ENCODE measurements at regions not wholly inside any gene's neighbourhood (a gene's known extent, or its start where the extent isn't known, plus 50 kb on each side); places are given as distances from the start of the nearest gene placed in this dataset.

GRCh38 chr12:13487326-13487725 is 290.8 kb downstream of the EMP1 start:
- DNase-seq, result no peak

- DNase-seq, result no peak
Measured at GRCh38 chr12:13486794-13487193, 290.3 kb downstream of the EMP1 start.

GRCh38 chr12:13478650-13479181 is 282.2 kb downstream of the EMP1 start:
- DNase-seq, result no peak

GRCh38 chr12:13474381-13474780 is 277.9 kb downstream of the EMP1 start:
- no peak for DNase-seq

GRCh38 chr12:13472690-13473089 is 276.2 kb downstream of the EMP1 start:
- DNase-seq, result no peak

GRCh38 chr12:13471471-13471870 is 274.9 kb downstream of the EMP1 start:
- no peak for DNase-seq

GRCh38 chr12:13465635-13466034 is 269.1 kb downstream of the EMP1 start:
- no peak for DNase-seq

- no peak for DNase-seq
Measured at GRCh38 chr12:13463189-13463588, 266.7 kb downstream of the EMP1 start.

GRCh38 chr12:13462450-13462849 is 265.9 kb downstream of the EMP1 start:
- no peak for DNase-seq

GRCh38 chr12:13455778-13456144 is 259.2 kb downstream of the EMP1 start:
- DNase-seq, result no peak

- DNase-seq, result no peak
Measured at GRCh38 chr12:13454991-13455777, 258.7 kb downstream of the EMP1 start.

GRCh38 chr12:13452955-13453570 is 256.5 kb downstream of the EMP1 start:
- no peak for DNase-seq

- no peak for DNase-seq
Measured at GRCh38 chr12:13451776-13452175, 255.2 kb downstream of the EMP1 start.

GRCh38 chr12:13450231-13451080 is 253.9 kb downstream of the EMP1 start:
- no peak for DNase-seq

- no peak for DNase-seq
Measured at GRCh38 chr12:13444076-13444475, 247.6 kb downstream of the EMP1 start.

GRCh38 chr12:13443498-13443897 is 247.0 kb downstream of the EMP1 start:
- DNase-seq, result no peak

- no peak for DNase-seq
Measured at GRCh38 chr12:13443028-13443427, 246.5 kb downstream of the EMP1 start.

GRCh38 chr12:13442457-13442856 is 245.9 kb downstream of the EMP1 start:
- DNase-seq, result no peak

- DNase-seq, result no peak
Measured at GRCh38 chr12:13440844-13441243, 244.3 kb downstream of the EMP1 start.

- DNase-seq, result no peak
Measured at GRCh38 chr12:13437541-13437940, 241.0 kb downstream of the EMP1 start.

GRCh38 chr12:13436696-13437391 is 240.3 kb downstream of the EMP1 start:
- DNase-seq, result no peak

- DNase-seq, result no peak
Measured at GRCh38 chr12:13436182-13436581, 239.7 kb downstream of the EMP1 start.

All from activated T-cell treated with anti-CD3 and anti-CD28 coated beads, Interleukin-2, amount 50 U/mL, for 48 hours (primary cell).